Right renal cortex interstitium (tissue), 3 donors: ENCODE measurements at regions not wholly inside any gene's neighbourhood (a gene's known extent, or its start where the extent isn't known, plus 50 kb on each side); places are given as distances from the start of the nearest gene placed in this dataset.

Source experiments
- DNase-seq, 3 donors: peaks; one replicate each; pipeline ENCODE4 v3.0.0-alpha.2; 2013; ENCODE audit warnings: low read depth in 3 of 3, low spot score in 2 of 3

GRCh38 chr2:100757621-100758394, 62.1 kb upstream of the NPAS2 start:
- no peak for DNase-seq

- DNase-seq = no peak
These were observed 60.0 kb upstream of the NPAS2 start for GRCh38 chr2:100759901-100760300.

- no peak for DNase-seq
These were observed 58.6 kb upstream of the NPAS2 start for GRCh38 chr2:100761365-100761764.

GRCh38 chr2:100764430-100764829, 55.5 kb upstream of the NPAS2 start:
- no peak for DNase-seq

GRCh38 chr2:100765481-100765880, 54.5 kb upstream of the NPAS2 start:
- DNase-seq = no peak

GRCh38 chr2:100766256-100766655, 53.7 kb upstream of the NPAS2 start:
- DNase-seq = no peak

- no peak for DNase-seq
These were observed 53.1 kb upstream of the NPAS2 start for GRCh38 chr2:100766806-100767205.

- no peak for DNase-seq
These were observed 52.7 kb upstream of the NPAS2 start for GRCh38 chr2:100767224-100767653.

- no peak for DNase-seq
These were observed 51.8 kb upstream of the NPAS2 start for GRCh38 chr2:100767810-100768806.
